CD8-positive, alpha-beta memory T cell (primary cell): ENCODE measurements at regions not wholly inside any gene's neighbourhood (a gene's known extent, or its start where the extent isn't known, plus 50 kb on each side); places are given as distances from the start of the nearest gene placed in this dataset.

ENCODE experiments used
- CTCF ChIA-PET: fragments of 350-600 bp; sonication (Branson Sonifier 250); formaldehyde crosslinking; loops from one replicate; lab custom pipeline; 2021; ENCODE audit warnings: antibody characterized with exemption; lab: Charles Lee
- POLR2A ChIA-PET: fragments of 350-600 bp; sonication (Branson Sonifier 250); formaldehyde crosslinking; loops from one replicate; lab custom pipeline; 2021; ENCODE audit warnings: antibody characterized with exemption; lab: Charles Lee
- DNase-seq, 5 donors: peaks; one replicate each; pipeline versions ENCODE4 v3.0.0 to v3.0.0-alpha.2; 2020 to 2022; ENCODE audit warnings: mixed read lengths in 1 of 5
- H3K27ac ChIP-seq: one replicate; pipeline ENCODE4 v1.7.0; 2013; ENCODE audit warnings: low read depth, mild to moderate bottlenecking, low read length, moderate library complexity
- H3K27me3 ChIP-seq: 2 replicates; pipeline ENCODE4 v1.7.0; 2013; ENCODE audit warnings: low read length, mild to moderate bottlenecking; ENCODE audit not compliant: insufficient read depth, poor library complexity, severe bottlenecking
- H3K36me3 ChIP-seq: 2 replicates; pipeline ENCODE4 v1.7.0; 2013; ENCODE audit warnings: mild to moderate bottlenecking, low read length, moderate library complexity; ENCODE audit not compliant: insufficient read depth
- H3K4me1 ChIP-seq: 2 replicates; pipeline ENCODE4 v1.7.0; 2013; ENCODE audit warnings: mild to moderate bottlenecking, low read length, moderate library complexity; ENCODE audit not compliant: insufficient read depth
- H3K4me3 ChIP-seq: 2 replicates; pipeline ENCODE4 v1.7.0; 2013; ENCODE audit warnings: mild to moderate bottlenecking, low read length
- H3K9me3 ChIP-seq: 2 replicates; pipeline ENCODE4 v1.7.0; 2013; ENCODE audit warnings: mild to moderate bottlenecking, low read length
- H3K27ac Mint-ChIP-seq, 8 donors: one replicate each; pipeline ENCODE4 v1.8.0; 2020 to 2021; ENCODE audit warnings: mixed read lengths in 8 of 8, mild to moderate bottlenecking in 6 of 8, inconsistent platforms in 3 of 8, moderate library complexity in 3 of 8
- H3K27me3 Mint-ChIP-seq, 2 donors: one replicate each; pipeline ENCODE4 v1.8.0; 2020 to 2021; ENCODE audit warnings: mixed read lengths in 2 of 2, mild to moderate bottlenecking in 1 of 2, moderate library complexity in 1 of 2
- H3K36me3 Mint-ChIP-seq, 3 donors: one replicate each; pipeline ENCODE4 v1.8.0; 2020 to 2021; ENCODE audit warnings: mixed read lengths in 3 of 3, inconsistent platforms in 1 of 3, mild to moderate bottlenecking in 1 of 3
- H3K4me1 Mint-ChIP-seq, 3 donors: one replicate each; pipeline ENCODE4 v1.8.0; 2020 to 2021; ENCODE audit warnings: mixed read lengths in 3 of 3, inconsistent platforms in 1 of 3, mild to moderate bottlenecking in 1 of 3
- H3K4me3 Mint-ChIP-seq, 7 donors: one replicate each; pipeline ENCODE4 v1.8.0; 2020 to 2021; ENCODE audit warnings: mixed read lengths in 7 of 7, mild to moderate bottlenecking in 6 of 7, moderate library complexity in 4 of 7, inconsistent platforms in 2 of 7
- H3K9me3 Mint-ChIP-seq, 5 donors: one replicate each; pipeline ENCODE4 v1.8.0; 2020 to 2022; ENCODE audit warnings: mixed read lengths in 5 of 5, mild to moderate bottlenecking in 3 of 5, moderate library complexity in 2 of 5, inconsistent platforms in 1 of 5

DNA sequence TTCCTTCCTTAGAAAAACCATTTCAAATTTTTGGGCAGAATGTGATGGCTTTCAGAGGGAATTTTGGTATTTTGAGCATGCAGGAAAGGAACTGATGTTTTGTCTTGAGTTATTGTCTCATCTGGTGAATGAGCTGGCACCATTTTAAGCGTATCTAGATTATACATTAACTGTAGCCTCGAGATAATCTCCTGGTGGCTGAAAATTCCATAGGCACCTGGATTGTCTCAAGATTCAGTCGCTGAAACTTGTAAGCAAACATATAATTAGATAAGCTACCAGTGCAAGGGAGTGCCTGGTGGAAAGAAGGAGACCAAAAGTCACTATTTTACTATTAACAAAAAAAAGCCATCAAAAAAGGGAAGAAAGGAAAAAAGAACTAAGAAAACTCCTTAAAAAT, 687.8 kb upstream of the DDX18 start:
- Mint-ChIP-seq H3K4me1 (no peaks in the 10 kb centered on the region), H3K27ac (no peak overlapping the region), H3K4me3 (no peak overlapping the region), H3K36me3 (no peaks in the 10 kb centered on the region), H3K9me3 (peaks cover 5 to 25% (median 13%) of the 10 kb centered on the region in 5 donors), H3K27me3 (no peaks in the 10 kb centered on the region)
- Histone ChIP-seq H3K27me3 (no peaks in the 10 kb centered on the region), H3K36me3 (no peaks in the 10 kb centered on the region), H3K27ac (no peak overlapping the region), H3K4me3 (no peak overlapping the region), H3K4me1 (no peaks in the 10 kb centered on the region), H3K9me3 (no peaks in the 10 kb centered on the region)
- ChIA-PET CTCF (no interaction called here), POLR2A (no interaction called here)
- DNase-seq: no peak

DNA sequence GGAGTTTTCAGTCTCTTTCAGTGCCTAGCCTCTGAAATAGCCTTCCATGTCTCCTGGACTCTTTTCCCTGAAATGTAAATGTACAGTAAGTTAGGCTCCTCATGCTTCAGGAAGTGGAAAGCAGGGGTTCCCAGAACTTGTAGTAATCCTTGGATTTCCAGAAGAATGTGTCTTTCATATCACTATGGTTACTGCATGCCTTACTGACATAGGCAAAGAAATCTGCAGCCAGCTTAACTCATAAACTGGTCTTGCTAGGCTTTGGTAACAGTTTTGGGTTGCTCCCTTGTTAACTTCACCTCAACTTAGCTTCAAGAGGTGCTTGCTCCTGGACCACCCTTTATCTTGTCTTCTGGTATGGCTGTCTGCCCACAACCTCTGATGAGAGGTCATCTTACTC, 686.8 kb upstream of the DDX18 start:
- Histone ChIP-seq H3K27ac (no peak overlapping the region), H3K4me3 (no peak overlapping the region), H3K27me3 (no peaks in the 10 kb centered on the region), H3K36me3 (no peaks in the 10 kb centered on the region), H3K9me3 (no peaks in the 10 kb centered on the region), H3K4me1 (no peaks in the 10 kb centered on the region)
- DNase-seq: no peak
- ChIA-PET CTCF (no interaction called here), POLR2A (no interaction called here)
- H3K27ac Mint-ChIP-seq: no peak overlapping the region
- no peaks in the 10 kb centered on the region for H3K27me3 Mint-ChIP-seq
- peaks cover 5 to 25% (median 13%) of the 10 kb centered on the region in 5 donors for H3K9me3 Mint-ChIP-seq
- H3K36me3 Mint-ChIP-seq: no peaks in the 10 kb centered on the region
- H3K4me1 Mint-ChIP-seq: no peaks in the 10 kb centered on the region
- H3K4me3 Mint-ChIP-seq: no peak overlapping the region

DNA sequence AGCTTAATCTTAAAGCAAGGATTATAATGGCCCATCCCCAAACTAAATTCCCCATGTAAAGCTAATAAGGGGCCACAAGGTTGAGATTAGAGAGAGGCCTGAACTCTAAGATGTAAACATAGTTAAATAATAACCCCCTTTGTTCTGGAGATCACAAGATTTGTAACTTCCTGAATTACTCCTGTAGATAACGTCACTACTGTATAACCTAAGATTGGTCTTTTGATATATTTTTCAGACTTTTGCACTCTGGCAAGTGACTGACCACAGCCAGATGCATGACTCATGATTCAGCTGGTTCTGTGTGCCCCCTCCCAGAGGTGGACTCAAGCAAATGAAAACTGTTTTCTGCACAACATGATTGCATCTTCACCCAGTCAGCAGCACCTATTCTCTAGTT, 686.0 kb upstream of the DDX18 start:
- H3K27me3 ChIP-seq: no peaks in the 10 kb centered on the region
- Mint-ChIP-seq H3K9me3 (peaks cover 5 to 25% (median 13%) of the 10 kb centered on the region in 5 donors), H3K36me3 (no peaks in the 10 kb centered on the region), H3K27me3 (no peaks in the 10 kb centered on the region), H3K27ac (no peak overlapping the region), H3K4me1 (no peaks in the 10 kb centered on the region), H3K4me3 (no peak overlapping the region)
- H3K27ac ChIP-seq: no peak overlapping the region
- ChIA-PET POLR2A (no interaction called here), CTCF (no interaction called here)
- no peak for DNase-seq
- no peaks in the 10 kb centered on the region for H3K9me3 ChIP-seq
- no peaks in the 10 kb centered on the region for H3K36me3 ChIP-seq
- H3K4me1 ChIP-seq: no peaks in the 10 kb centered on the region
- no peak overlapping the region for H3K4me3 ChIP-seq

DNA sequence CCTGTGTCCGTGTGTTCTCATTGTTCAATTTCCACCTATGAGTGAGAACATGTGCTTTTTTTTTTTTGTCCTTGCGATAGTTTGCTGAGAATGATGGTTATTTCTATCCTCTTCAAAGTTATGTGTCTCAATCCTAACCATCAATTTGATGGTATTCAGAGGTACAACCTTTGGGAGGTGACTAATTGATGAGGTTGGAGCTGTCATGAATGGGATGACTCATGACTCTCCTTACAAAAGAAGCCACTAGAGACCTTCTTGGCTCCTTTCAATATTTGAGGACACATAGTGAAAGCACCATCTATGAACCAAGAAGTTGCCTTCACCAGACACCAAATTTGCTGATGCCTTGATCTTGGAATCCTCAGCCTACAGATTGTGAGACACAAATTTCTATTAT, 677.1 kb upstream of the DDX18 start:
- CTCF ChIA-PET: no interaction called here
- no peaks in the 10 kb centered on the region for H3K27me3 ChIP-seq
- H3K4me3 ChIP-seq: no peak overlapping the region
- no peaks in the 10 kb centered on the region for H3K36me3 Mint-ChIP-seq
- no peaks in the 10 kb centered on the region for H3K9me3 ChIP-seq
- no peaks in the 10 kb centered on the region for H3K27me3 Mint-ChIP-seq
- no peaks in the 10 kb centered on the region for H3K4me1 ChIP-seq
- no peaks in the 10 kb centered on the region for H3K36me3 ChIP-seq
- no peaks in the 10 kb centered on the region for H3K4me1 Mint-ChIP-seq
- POLR2A ChIA-PET: no interaction called here
- no peak for DNase-seq
- H3K27ac Mint-ChIP-seq: no peak overlapping the region
- H3K9me3 Mint-ChIP-seq: peaks cover 0 to 10% (median 3%) of the 10 kb centered on the region in 5 donors
- no peak overlapping the region for H3K27ac ChIP-seq
- H3K4me3 Mint-ChIP-seq: no peak overlapping the region

DNA sequence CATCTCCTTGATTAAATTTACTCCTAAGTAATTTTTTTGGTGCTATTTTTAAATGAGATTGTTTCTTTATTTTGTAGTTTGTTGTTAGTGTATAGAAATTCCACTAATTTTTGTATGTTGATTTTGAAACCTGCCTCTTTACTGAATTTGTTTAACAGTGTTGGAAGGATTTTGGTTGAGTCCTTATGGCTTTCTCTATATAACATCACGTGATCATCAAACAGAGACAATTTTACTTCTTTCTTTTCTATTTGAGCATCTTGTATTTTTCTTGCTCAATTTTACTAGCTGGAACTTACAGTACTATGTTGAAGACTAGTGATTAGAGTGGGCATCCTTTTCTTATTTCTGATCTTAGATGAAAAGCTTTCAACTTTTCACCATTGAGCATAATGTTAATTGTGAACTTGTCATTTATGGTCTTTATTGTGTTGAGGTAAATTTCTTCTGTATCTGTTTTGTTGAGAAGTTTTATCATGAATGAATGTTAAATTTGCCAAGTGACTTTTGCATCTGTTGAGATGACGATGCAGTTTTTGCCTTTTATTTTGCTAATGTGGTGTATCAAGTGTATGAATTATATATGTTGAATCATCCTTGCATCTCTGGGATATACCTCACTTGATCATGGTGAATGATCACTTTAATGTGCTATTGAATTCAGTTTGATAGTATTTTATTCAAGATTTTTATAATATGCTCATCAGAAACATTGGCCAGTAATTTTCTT, 645.3 kb upstream of the DDX18 start:
- POLR2A ChIA-PET: no interaction called here
- Histone ChIP-seq H3K36me3 (no peaks in the 10 kb centered on the region), H3K27me3 (no peaks in the 10 kb centered on the region), H3K9me3 (no peaks in the 10 kb centered on the region), H3K27ac (no peak overlapping the region), H3K4me3 (no peak overlapping the region), H3K4me1 (no peaks in the 10 kb centered on the region)
- CTCF ChIA-PET: no interaction called here
- H3K27ac Mint-ChIP-seq: no peak overlapping the region
- peaks cover 9 to 25% (median 14%) of the 10 kb centered on the region in 5 donors for H3K9me3 Mint-ChIP-seq
- H3K27me3 Mint-ChIP-seq: no peaks in the 10 kb centered on the region
- H3K4me1 Mint-ChIP-seq: no peaks in the 10 kb centered on the region
- H3K36me3 Mint-ChIP-seq: no peaks in the 10 kb centered on the region
- H3K4me3 Mint-ChIP-seq: no peak overlapping the region
- DNase-seq: no peak

DNA sequence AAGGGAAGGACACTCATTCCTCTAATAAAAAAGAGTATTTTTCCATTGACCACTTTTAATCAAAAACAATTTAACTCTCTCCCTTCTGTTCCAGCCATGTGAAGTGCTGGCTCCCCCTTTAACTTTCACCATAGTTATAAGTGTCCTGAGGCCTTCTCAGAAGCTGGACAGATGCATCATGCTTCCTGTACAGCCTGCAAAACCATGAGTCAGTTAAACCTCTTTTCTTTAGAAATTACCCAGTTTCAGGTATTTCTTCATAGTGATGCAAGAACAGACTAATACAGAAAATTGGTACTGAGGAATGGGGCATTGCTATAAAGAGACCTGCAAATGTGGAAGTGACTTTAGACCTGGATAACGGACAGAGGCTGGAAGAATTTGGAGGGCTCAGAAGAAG, 643.6 kb upstream of the DDX18 start:
- H3K9me3 ChIP-seq: no peaks in the 10 kb centered on the region
- H3K9me3 Mint-ChIP-seq: peaks cover 9 to 21% (median 17%) of the 10 kb centered on the region in 5 donors
- no peak overlapping the region for H3K4me3 ChIP-seq
- H3K4me1 ChIP-seq: no peaks in the 10 kb centered on the region
- POLR2A ChIA-PET: no interaction called here
- no peaks in the 10 kb centered on the region for H3K27me3 ChIP-seq
- no peaks in the 10 kb centered on the region for H3K36me3 ChIP-seq
- H3K36me3 Mint-ChIP-seq: no peaks in the 10 kb centered on the region
- CTCF ChIA-PET: no interaction called here
- no peaks in the 10 kb centered on the region for H3K27me3 Mint-ChIP-seq
- no peak overlapping the region for H3K4me3 Mint-ChIP-seq
- no peaks in the 10 kb centered on the region for H3K4me1 Mint-ChIP-seq
- no peak overlapping the region for H3K27ac Mint-ChIP-seq
- H3K27ac ChIP-seq: no peak overlapping the region
- DNase-seq: no peak

DNA sequence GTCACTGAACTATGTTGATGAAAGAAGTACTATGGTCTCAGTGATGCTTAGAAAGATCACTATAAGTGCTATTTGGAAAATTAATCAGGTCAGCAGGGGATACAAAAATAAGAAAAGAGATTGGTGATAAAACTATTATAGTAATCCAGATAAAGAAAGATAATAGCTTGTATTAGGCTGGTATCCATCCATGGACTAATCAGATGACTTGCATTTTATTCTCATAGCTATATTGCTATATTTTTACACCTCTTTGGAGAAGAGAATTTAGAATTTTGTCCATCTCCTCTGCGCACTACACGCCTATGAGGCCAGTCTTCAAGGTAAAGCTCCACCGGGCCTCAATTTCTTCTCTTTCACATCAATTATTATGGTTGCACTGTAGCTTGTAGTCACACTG, 635.1 kb upstream of the DDX18 start:
- no peaks in the 10 kb centered on the region for H3K4me1 ChIP-seq
- Mint-ChIP-seq H3K9me3 (peaks cover 5 to 26% (median 10%) of the 10 kb centered on the region in 5 donors), H3K27ac (no peak overlapping the region), H3K4me1 (no peaks in the 10 kb centered on the region), H3K4me3 (no peak overlapping the region), H3K27me3 (no peaks in the 10 kb centered on the region), H3K36me3 (no peaks in the 10 kb centered on the region)
- DNase-seq: no peak
- no peak overlapping the region for H3K27ac ChIP-seq
- CTCF ChIA-PET: no interaction called here
- POLR2A ChIA-PET: no interaction called here
- no peak overlapping the region for H3K4me3 ChIP-seq
- no peaks in the 10 kb centered on the region for H3K36me3 ChIP-seq
- no peaks in the 10 kb centered on the region for H3K9me3 ChIP-seq
- H3K27me3 ChIP-seq: no peaks in the 10 kb centered on the region

DNA sequence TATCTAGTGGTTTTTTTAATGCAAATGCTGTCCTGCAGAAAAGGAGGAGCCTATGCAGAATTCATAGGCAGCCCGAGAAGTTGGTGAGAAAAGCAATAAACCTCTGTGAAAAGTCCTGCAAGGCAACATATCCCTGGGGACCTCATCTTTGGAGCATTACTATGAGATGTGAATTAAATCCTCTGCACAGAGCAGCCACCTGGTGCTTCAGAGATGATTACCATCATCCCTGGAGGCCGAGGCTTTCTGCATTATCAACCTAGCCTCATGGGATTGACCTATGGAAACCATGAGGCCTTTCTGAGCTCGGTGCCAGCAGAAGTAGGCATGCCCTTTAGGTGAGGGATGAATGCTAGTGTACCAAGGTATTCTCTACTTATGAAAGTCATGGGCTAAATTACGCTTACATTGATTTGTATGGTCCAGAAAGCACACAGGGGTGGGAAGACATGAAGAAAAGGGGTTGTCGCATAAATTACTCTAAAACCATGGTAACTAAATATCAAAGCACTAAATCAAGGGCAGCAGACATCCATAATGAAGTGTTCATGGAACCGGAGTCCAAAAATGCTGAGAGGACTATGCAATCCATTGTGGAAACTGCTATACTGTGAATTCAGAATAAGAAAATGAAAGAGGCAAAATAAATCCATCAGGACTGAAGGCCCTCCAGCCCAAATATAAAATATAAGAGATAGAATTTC, 623.5 kb upstream of the DDX18 start:
- no peaks in the 10 kb centered on the region for H3K36me3 ChIP-seq
- CTCF ChIA-PET: no interaction called here
- Mint-ChIP-seq H3K27me3 (peaks cover 0 to 2% of the 10 kb centered on the region in 2 donors), H3K36me3 (no peaks in the 10 kb centered on the region), H3K4me1 (no peaks in the 10 kb centered on the region), H3K27ac (no peak overlapping the region), H3K9me3 (peaks cover 2 to 20% (median 7%) of the 10 kb centered on the region in 5 donors), H3K4me3 (no peak overlapping the region)
- H3K4me1 ChIP-seq: no peaks in the 10 kb centered on the region
- H3K27ac ChIP-seq: no peak overlapping the region
- no peak overlapping the region for H3K4me3 ChIP-seq
- DNase-seq: no peak
- no peaks in the 10 kb centered on the region for H3K27me3 ChIP-seq
- POLR2A ChIA-PET: no interaction called here
- H3K9me3 ChIP-seq: no peaks in the 10 kb centered on the region
